IMR-90 (cell line): ENCODE measurements at regions not wholly inside any gene's neighbourhood (a gene's known extent, or its start where the extent isn't known, plus 50 kb on each side); places are given as distances from the start of the nearest gene placed in this dataset.

Experiments
- FOS ChIP-seq: fragments of 150-350 bp; IDR thresholded peaks from 2 replicates; pipeline ENCODE4 v1.6.1; 2016; ENCODE audit warnings: low read depth, low read length
- MAFK ChIP-seq: IDR thresholded peaks from 2 replicates; pipeline ENCODE4 v1.6.1; 2012; ENCODE audit warnings: low read depth, low read length, improper control_type of control experiment
- POLR2A ChIP-seq: IDR thresholded peaks from 2 replicates; pipeline ENCODE4 v1.6.1; 2012; ENCODE audit warnings: mild to moderate bottlenecking, low read depth, low read length
- RAD21 ChIP-seq: IDR thresholded peaks from 2 replicates; pipeline ENCODE4 v1.6.1; 2012; ENCODE audit warnings: low read length, improper control_type of control experiment
- RFX5 ChIP-seq: IDR thresholded peaks from 2 replicates; pipeline ENCODE4 v1.8.0; 2012; ENCODE audit warnings: low read depth, mild to moderate bottlenecking, low read length, moderate library complexity
- TF ChIP-seq, protein P1 (sequence below): conservative IDR thresholded peaks from 2 replicates; pipeline ENCODE4 v1.5.1; 2012; ENCODE audit warnings: mild to moderate bottlenecking, low read depth, low read length, improper control_type of control experiment
- TF ChIP-seq, protein P2 (sequence below): fragments of 150-350 bp; IDR thresholded peaks from 2 replicates; pipeline ENCODE4 v1.6.1; 2017; ENCODE audit warnings: mild to moderate bottlenecking, antibody characterized with exemption, low read length, low read depth

DNA sequence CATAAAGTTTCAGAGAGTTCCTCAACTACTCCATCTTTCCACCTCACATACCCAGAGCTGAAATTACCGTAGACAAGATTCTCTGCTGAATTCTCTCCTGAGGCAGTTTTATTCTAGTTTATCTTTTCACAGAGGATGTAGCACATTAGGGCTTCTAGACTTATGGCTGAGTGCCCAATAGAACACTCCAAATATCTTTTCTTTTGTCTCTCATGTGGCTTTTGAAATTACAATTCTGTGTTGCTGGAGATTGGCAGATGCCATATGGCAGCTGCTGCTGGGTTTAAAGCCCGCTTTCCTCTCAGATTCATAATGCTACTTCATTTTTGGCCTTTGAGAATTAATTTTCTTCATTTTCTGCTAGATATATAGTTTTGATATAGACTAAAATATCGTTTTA is 107.6 kb upstream of the BANK1 start:
- TF ChIP-seq FOS (no peak), RFX5 (no peak), POLR2A (no peak), MAFK (no peak), RAD21 (no peak)
- TF ChIP-seq, protein P1, sequence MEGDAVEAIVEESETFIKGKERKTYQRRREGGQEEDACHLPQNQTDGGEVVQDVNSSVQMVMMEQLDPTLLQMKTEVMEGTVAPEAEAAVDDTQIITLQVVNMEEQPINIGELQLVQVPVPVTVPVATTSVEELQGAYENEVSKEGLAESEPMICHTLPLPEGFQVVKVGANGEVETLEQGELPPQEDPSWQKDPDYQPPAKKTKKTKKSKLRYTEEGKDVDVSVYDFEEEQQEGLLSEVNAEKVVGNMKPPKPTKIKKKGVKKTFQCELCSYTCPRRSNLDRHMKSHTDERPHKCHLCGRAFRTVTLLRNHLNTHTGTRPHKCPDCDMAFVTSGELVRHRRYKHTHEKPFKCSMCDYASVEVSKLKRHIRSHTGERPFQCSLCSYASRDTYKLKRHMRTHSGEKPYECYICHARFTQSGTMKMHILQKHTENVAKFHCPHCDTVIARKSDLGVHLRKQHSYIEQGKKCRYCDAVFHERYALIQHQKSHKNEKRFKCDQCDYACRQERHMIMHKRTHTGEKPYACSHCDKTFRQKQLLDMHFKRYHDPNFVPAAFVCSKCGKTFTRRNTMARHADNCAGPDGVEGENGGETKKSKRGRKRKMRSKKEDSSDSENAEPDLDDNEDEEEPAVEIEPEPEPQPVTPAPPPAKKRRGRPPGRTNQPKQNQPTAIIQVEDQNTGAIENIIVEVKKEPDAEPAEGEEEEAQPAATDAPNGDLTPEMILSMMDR: no peak
- TF ChIP-seq, protein P2, sequence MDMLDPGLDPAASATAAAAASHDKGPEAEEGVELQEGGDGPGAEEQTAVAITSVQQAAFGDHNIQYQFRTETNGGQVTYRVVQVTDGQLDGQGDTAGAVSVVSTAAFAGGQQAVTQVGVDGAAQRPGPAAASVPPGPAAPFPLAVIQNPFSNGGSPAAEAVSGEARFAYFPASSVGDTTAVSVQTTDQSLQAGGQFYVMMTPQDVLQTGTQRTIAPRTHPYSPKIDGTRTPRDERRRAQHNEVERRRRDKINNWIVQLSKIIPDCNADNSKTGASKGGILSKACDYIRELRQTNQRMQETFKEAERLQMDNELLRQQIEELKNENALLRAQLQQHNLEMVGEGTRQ: no peak
